Left forelimb (tissue), 1 donor: ENCODE measurements at regions not wholly inside any gene's neighbourhood (a gene's known extent, or its start where the extent isn't known, plus 50 kb on each side); places are given as distances from the start of the nearest gene placed in this dataset.
"Not testable (repeated sequence)": the region's sequence is repeated elsewhere in the genome, so short reads cannot be mapped to it uniquely, and the experiment has no call there.

Experiments
- DNase-seq: peaks from one replicate; pipeline ENCODE4 v3.0.0-alpha.2; 2018; ENCODE audit warnings: low spot score

GRCh38 chr18:25560369-25560768 lies 208.4 kb upstream of the ZNF521 start:
- DNase-seq = no peak

- DNase-seq = no peak
These were observed 205.0 kb upstream of the ZNF521 start for GRCh38 chr18:25557011-25557410.

DNA sequence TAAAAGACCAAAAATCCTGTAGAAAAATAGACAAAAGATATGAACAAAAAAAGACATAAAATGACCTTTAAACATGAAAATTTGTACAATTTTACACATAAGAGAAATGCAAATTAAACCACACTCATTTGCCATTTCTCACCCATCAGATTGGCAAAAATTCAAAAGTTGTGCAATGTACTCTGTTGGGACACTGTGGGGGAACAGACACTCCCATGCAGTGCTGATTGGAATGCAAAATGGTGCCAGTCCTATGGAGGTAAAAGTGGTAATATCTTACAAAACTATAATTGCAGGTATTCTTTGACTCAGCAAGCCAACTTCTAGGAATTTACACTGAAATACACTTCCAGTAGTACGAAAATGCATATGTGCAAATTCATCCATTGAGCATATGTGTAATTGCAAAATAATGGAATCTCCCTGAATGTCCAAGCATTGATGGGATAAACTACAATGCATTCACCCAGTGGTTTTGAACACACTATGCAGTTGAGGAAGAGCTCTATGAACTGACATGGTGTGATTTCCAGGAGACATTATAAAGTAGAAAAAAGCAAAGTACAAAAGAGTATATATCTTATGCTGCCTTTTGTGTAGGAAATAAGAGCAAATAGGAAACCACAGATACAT lies 201.8 kb upstream of the ZNF521 start:
- no peak for DNase-seq

GRCh38 chr18:25544546-25545287 lies 192.8 kb upstream of the ZNF521 start:
- DNase-seq = no peak

DNA sequence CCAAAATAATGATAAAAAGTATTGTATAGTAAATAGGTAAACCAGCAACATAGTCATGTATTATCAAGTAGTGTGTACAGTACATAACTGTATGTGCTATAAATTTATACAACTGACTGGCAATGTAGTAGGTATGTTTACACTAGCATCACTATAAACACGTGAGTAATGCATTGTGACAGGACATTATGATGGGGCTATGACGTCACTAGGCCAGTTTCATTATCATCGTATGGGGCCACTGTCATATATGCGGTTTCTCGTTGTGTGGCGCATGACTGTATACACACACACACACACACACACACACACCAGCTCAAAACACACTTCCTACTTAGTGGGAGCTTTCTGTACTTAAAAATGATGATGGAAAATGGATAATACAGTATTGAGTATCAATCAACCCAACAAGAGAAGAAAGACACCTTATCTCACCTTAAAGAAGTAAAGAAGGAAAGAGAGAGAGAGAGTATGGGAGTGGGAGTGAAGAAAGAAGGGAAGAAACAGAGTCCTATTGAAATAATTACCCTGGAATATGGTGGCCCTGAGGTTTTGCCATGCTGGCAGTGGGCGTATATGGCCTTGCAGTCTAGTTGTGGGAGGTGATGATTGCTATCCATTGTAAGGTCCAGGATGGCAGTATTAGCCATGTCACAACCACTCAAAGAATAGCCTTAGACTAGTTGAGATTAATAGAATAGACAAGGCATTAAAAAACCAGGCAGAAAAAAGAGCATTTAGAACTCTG lies 186.4 kb upstream of the ZNF521 start:
- no peak for DNase-seq

- DNase-seq = no peak
These were observed 183.5 kb upstream of the ZNF521 start for GRCh38 chr18:25535495-25535894.

DNA sequence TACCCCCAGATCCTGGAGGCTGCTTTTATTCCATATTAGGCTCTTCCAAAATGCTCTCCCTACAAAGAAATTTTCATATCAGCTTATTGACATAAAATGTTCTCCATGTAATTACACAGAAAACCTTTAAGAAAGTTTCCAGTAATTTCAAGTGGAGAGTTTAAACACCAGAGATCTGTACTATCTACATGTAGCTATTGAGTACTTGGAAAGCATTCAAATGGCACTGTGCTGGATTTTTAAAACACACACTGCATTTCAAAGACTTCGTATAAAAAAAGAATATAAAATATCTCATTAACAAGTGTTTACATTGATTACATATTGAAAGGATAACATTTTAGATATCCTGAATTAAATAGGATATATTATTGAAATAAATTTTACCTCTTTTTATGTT lies 182.4 kb upstream of the ZNF521 start:
- no peak for DNase-seq

DNA sequence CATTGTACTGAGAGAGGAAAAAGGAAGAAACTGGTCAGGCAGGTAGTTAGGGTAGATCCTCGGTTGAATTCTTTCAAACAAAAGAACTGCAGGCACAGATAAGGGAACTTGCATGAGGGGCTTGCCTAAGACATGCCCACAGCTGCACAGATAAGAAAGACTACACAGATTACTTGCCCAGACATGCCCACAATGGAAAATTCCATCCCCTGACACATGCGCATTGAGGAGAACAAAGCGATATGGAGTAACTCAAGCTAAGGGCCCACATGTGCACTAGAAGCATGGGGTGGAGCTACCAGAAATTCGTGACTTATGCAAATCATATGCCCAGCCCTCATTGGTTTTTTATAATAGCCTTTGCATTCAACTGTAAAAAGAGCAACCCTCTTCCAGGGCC lies 181.3 kb upstream of the ZNF521 start:
- DNase-seq = no peak

DNA sequence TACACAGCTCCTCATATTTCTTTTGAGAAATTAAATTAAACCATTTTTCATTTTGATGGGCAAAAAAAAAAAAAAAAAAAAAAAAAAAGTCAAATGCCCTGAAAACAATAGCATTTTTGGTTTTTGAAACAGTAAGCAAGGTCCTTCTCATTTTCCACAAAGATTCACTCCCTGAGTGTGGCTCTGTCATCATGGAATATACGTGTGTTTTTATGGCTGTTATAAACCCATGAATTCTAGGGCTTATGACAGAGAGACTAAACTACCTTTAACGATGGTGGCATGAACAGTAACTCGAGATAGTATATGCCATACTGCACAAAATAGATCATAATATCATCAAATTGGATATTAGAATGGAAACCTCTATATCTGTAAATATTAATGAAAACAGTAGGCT lies 179.2 kb upstream of the ZNF521 start:
- no peak for DNase-seq

- not testable (repeated sequence) for DNase-seq
These were observed 173.8 kb upstream of the ZNF521 start for GRCh38 chr18:25525789-25526188.

- no peak for DNase-seq
These were observed 166.7 kb upstream of the ZNF521 start for GRCh38 chr18:25518716-25519053.

- DNase-seq = no peak
These were observed 166.1 kb upstream of the ZNF521 start for GRCh38 chr18:25517881-25518715.

DNA sequence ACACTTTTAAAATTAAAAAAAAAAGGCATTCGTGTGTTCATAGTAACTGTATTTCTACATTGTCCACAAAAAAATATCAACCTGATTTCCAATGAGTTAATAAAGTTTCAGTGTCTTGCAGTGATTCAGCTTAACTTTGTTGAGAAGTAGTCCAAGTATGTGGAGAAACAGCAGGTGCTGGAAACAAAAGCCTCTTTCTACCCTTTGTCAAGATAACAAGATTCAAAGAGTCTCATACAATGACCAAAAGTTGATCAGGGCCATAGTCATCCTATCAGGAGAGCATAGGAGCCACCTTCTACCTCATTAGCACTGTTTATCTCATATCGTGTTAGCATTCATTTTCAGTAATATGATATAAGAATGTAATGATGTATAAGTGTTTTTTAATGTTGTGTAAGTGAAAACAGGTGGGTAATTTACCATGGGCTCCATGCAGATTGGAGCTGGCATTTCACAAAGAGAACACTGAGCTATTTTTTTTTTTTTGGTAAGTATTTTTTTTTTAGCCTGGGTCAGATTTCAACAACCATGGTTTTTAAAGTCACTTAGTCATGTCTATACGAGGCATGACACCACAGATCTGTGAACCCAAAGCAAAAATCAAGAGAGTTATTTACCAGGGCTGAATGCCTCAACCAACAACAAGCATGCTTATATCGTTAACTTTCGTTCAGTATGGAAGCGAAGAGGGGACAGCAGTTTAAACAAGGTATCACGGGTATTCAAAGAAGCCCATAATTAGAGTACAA lies 165.0 kb upstream of the ZNF521 start:
- DNase-seq = no peak

DNA sequence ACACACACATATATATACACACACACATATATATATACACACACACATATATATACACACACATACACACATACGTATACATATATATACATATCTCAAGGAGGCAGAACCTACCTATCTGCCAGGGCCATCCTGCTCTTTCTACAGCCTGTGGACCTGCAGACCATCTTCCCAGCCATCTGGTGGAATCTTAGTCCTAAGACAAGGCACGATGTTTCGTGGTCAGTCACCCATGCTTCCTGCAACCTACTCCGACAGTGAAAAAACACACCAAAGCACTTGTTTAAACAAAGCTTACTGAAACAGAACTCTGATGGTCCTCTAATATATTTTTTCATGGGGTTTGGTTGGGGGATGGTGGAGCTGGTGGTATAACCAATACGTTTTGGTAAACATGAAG lies 164.2 kb upstream of the ZNF521 start:
- no peak for DNase-seq

DNA sequence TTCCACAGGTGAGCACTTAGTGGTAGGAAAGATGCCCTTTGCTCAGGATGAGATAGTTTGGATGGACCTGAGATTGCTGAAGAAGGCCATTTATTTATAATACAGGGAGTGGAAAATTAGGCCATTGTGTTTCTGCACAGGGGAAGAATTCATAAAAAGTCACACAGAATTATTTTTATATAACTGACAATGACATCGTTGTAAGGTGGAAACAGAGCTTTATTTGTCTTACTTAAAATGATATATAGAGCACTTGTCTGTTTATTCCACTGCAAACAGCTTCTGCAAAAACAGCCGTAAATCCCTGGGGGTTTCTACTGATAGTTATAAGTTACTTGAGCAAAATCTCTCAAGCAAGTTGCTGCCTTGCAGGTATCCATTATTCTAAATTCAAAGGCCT lies 158.1 kb upstream of the ZNF521 start:
- DNase-seq = no peak

- peak; percentile 73 for DNase-seq
These were observed 151.7 kb upstream of the ZNF521 start for GRCh38 chr18:25503567-25504081.

- no peak for DNase-seq
These were observed 145.3 kb upstream of the ZNF521 start for GRCh38 chr18:25497151-25497794.

- DNase-seq = no peak
These were observed 144.6 kb upstream of the ZNF521 start for GRCh38 chr18:25496544-25496943.

GRCh38 chr18:25495606-25496005 lies 143.6 kb upstream of the ZNF521 start:
- DNase-seq = no peak

GRCh38 chr18:25494888-25495287 lies 142.9 kb upstream of the ZNF521 start:
- no peak for DNase-seq

DNA sequence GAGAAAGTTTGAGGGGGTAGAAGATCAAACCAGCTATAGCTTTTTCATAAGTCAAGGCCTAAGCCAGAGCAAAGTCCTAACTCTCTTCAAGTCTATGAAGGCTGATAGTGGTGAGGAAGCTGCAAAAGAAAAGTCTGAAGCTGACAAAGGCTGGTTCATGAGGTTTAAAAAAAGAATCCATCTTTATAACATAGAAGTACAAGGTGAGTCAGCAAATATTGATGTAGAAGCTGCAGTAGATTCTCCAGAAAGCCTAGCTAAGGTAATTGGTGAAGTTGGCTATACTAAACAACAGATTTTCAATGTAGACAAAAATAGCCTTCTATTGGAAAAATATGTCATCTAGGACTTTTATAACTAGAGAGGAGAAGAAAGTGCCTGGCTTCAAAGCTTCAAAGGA lies 141.4 kb upstream of the ZNF521 start:
- DNase-seq = no peak
